Ureter (tissue), 1 donor: ENCODE measurements at regions not wholly inside any gene's neighbourhood (a gene's known extent, or its start where the extent isn't known, plus 50 kb on each side); places are given as distances from the start of the nearest gene placed in this dataset.

Experiments
- DNase-seq: peaks from one replicate; pipeline ENCODE4 v3.0.0-alpha.2; 2020; ENCODE audit warnings: low spot score
- donor health status: DM: yes; HTN: yes; CAD: no.

DNA sequence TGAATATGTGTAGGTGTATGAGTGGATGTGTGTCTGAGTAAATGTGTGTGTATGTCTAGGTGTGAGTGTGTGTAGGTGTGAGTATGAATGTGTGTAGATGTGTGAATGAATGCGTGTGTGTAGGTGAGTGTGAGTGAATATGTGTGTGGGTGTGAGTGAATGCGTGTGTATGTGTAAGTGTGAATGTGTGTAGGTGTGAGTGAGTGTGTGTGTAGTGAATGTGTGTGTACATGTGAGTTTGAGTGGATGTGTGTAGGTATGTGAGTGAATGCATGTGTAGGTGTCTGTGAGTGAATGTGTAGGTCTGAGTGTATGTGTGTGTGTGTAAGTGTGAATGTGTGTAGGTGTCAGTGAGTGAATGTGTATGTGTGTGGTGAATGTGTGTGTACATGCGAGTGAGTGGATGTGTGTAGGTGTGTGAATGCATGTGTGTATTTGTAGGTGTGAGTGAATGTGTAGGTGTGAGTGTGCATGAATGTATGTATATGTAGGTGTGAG lies 201.0 kb upstream of the ZNF536 start:
- DNase-seq = no peak

DNA sequence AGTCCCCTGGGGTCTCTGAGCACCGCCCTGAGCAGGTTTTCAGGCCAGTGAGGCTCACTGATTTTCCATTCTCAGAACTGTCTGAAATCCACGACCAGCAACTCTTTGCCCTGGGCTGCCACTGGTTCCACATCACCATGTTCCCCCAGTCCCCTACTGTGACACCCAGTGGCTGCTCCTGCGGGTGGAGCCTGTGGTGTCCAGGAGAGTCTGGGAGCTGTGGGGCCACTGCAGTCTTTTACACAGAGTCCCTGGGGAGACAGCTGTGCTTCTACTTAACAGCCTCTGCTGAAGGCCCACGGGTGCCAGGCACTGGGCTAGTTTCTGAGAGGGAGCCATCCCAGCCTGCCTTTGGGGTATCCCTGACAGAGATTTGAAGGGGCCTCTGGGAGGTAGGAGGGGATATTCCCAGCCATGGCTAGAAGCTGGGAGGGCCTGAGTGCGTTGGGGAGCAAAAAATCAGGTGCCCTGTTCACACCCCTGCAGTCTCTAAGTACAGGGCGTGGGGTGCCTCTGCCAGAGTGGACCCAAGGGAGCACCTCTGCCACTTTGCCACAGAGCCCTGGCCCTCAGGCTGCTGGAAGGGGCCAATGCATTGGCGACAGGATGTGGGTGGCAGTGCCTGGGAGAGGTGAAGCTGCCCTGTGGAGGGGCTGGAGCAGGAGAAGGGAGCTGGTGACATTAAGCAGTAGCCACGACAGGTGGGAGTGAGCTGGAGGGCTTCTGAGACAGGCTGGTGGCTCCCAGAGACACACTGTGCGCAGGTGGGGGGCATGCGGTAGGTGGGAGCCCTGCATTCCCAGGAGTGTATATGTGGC lies 200.2 kb upstream of the ZNF536 start:
- DNase-seq = no peak

DNA sequence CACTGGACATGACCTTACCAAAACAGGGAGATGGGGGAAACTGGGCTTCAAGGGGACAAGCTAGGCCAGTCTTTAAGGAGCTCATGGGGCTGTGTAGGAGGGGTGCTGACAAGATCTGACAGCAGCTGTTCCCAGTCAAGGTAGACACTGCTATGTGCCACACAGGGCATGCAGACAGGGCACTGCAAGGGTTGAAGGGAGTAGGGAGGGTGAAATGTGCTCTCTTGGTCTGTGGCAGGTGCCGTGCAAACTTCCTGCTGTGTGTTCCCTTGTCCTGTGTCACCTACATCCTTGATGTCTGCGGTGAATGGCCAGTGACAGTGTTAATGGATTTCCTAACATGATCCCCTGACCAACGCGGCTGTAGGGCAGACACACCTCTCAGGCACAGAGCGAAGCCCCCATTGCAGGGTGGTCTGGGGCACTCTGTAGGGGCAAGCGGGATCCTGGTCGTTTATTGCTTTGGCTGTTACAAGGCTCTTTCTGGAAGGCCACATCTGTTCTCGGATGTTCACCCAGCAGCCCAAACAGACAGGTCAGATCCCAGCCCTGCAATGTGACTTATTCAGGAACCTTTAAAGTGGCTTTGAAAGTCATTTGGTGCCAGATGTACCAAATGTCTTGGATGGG lies 199.5 kb upstream of the ZNF536 start:
- DNase-seq = no peak

DNA sequence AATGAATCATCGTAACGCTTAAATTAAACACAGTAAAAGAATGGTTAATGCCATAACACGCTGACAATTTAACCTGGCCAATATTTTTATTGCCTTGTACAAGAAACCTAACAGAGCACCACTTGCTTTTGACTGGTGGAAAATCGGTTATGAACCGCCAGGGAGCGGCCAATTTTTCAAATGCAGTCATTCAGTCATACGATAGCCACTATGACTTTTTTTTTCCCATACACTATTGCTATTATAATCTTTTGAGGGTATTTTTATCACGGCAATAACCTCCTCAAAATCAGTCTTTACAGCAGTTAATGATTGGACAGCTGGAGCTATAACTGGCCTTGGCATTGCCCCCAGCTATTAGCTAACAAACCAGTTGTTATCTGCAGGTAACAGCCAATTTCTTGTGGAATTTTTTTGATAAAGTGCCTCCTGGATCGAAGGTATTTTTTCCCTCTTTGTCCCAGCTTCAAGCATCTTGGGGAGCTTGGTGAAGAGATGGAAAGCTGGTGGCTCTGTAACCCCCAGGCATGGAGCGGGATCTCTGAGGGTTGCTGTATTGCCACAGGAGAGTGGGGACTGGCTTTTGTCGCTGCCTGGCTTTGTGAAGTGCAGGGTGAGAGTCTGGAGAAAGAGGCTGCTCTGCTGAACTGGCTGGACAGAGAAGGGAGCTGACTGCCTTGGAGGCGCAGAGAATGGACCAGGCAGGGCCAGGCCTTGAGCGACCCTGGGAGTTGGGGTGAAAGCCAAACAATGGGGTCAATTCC lies 198.4 kb upstream of the ZNF536 start:
- no peak for DNase-seq

DNA sequence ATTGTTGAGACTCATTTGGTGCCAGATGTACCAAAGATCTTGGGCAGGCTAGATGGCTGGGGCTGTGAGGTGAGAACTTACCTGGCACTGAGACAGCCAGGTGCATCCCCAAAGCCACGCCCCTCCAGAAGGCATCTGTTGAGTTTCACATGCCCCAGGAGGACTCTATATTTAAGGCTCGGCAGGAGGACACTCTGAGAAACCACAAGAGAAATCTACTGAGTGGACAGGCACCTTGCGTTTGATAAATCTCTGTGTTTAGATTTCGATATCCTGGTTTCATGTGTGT lies 197.9 kb upstream of the ZNF536 start:
- DNase-seq = no peak

DNA sequence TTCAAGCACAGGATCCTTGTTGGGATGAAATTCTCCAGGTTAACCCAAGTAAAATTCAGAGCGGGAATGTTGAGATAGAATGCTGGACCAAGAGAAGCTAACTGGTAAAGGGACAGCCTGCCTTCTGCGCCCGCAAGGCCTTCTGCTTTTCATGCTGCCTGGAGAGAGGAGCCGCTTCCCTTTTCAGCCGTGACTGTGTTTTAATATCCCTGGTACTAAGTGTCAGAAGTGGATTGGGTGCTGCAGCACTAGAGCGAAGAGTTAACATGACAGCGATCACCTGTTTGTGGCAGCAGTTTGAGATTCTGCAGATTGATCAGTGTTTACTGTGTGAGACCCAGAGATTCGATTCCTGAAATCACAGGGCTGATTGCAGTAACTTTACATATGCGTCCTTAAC lies 197.4 kb upstream of the ZNF536 start:
- no peak for DNase-seq

DNA sequence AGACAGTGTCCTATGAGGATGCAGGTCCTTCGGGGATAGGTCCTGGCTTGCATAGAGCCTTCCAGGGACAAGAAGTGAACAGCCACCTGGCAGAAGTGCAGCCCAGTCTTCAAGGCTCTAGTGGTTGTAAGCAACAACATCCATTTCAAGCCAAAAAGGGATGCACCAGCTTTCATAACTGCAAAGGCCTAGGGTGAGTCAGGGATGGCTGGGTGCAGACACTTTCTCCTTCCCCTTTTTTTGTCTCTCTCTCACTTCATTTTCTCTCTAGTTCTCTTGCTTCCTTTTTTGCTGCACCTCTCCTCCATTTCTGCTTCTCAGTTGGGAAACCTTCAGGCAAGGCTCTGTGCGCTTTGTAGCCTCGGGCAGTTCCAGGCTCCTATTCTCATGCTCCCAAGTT lies 196.2 kb upstream of the ZNF536 start:
- DNase-seq = no peak

DNA sequence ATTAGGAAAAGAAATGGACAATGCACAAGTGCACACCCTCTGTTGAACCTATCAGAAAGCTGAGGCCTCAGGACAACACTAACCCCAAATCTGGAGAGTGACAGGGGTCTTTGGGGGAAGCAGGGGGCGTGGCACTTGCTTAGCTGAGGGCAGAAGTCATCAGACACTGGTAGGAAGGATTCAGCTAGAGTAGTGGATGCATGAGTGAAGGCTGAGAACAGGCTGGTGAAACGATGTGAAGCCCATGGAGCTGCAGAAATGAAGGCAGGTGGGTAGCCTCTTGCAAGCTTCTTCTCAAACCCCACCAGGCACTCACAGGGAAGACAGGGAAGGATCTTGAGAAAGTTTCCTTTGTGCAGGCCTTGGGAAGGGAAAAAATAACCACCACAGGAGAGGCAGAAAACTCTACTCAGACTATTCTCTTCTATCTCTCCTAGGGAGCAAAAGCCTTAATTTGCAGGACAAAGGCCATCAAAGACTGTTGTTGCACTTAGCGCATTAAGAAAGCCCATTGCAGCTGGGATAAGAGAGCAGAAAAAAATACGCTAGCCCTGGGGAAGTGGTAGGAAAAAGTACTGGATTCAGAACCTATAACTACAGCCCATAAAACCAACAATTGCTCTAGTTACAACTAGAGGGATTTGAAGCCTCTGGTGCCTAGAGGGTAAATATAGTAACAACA lies 193.3 kb upstream of the ZNF536 start:
- no peak for DNase-seq

DNA sequence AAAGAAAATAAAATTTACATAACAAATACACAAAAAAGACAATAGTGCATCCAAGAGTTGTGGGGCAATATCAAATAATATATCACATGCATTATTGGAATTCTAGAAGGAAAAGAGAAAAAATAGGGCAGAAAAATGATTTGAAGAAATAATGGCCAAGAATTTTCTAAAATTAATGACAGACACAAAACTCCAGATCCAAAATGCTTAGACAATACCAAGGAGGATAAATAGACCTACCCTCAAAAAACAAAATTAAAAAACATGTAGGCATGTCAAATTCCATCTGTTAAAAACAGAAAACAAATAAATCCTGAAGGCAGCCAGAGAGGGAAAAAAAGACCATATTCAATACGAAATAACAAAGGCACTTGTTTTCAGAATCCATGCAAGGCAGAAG lies 191.5 kb upstream of the ZNF536 start:
- no peak for DNase-seq

DNA sequence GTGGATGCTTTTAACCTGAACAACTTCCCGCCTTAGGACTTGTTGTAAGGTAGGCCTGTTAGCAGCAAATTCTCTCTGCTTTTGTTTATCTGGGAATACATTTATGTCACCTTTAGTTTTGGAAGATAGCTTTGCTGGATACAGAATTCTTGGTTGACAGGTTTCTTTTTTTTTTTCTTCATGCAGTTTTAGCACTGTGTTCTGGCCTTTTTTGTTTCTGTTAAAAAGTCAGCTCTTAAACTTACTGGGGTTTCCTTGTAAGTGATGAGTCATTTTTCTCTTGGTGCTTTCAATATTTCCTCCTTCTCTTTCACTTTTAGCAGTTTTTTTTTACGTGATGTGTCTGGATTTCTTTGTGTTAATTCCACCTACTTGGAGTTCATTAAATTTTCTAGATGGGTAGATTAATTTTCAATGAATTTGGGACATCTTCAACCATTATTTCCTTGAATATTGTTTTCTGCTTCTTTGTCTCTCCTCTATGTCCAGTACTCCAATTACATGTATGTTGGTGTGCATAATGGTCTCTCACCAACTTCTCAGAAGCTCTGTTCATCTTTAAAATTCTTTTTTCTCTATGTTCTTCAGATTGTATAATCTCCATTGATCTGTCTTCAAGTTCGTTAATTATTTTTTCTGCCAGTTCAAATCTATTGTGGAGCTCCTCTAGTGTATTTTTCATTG lies 188.2 kb upstream of the ZNF536 start:
- DNase-seq = no peak

DNA sequence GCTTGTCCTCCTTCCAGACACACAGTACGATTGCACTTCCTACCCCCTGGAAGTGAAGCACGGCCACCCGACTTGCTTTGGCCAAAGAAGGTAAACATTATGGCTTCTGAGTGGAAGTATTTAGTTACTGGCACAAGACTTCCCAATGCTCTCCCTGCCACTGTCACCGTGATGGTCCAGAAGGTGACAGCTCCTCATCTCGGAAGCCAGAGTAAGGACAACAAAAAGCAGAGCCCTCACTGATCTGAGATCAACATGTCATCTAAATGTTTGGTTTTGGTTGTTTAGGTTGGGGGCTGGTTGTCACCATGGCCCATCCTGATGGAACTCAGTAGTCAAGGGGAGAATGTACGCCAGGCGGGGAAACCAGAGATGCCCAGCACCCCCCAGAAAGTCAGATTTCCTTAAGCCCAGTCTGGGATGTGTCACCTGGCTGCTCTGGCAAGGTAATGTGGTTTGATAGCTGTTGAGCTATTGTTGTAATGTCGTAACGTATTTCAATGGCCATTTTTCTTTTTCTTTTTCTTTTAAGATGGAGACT lies 170.1 kb upstream of the ZNF536 start:
- no peak for DNase-seq

DNA sequence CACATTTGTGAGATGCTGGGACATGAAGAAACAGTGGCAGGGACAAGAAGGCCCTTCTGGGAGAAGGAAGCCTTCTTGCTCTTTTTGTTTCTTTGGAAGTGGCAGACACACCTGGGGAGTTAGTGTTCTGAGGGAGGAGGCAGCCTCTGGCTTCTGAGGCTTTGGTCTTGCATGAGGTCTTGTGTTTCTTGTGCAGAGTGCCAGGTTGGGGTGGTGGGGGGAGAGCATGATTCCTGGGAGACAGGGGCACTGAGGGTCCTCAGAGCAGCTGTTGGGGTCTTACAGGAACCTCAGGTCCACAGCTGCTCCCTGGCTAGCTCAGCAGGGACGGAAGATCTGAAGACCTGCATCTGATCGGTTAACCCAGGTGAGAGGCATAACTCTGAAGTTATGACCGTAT lies 167.5 kb upstream of the ZNF536 start:
- no peak for DNase-seq

DNA sequence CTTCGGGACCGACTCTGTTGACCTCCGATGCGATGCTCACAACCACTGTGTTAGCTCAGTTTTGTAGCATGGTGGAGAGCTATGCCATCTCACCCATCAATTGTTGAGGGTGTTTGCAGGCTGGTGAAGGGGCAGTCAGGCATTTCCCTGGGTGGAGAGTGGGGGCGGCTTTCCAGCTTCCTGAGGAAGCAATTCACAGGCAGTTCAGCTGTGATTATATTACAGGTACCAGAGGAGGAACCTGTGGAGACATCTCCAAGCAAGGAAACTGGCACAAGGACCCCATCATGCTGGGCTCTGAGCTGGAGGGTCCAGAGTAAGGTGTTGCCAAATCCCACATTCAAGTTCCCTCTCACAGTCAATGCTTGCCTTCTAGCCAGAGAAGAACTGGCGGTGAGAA lies 166.0 kb upstream of the ZNF536 start:
- DNase-seq = no peak

DNA sequence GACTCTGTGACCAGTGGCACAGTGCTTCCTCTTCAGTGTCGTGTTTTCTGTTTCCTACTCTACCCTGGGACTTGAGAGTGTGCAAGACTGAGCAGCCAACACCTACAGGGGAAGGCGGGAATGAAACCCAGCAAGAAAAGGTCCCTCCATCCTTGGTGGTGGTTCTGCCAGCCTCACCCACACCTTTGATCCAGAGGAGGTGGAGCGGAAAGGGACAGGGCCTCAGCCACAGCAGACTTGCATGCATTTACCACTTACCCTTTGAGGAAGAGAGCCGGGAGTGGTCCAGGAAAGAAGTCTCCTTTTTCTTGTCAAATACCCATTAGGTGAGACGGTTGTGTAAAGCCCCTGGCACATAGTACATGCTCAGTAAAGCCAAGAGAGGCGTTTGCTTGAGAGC lies 164.8 kb upstream of the ZNF536 start:
- no peak for DNase-seq

DNA sequence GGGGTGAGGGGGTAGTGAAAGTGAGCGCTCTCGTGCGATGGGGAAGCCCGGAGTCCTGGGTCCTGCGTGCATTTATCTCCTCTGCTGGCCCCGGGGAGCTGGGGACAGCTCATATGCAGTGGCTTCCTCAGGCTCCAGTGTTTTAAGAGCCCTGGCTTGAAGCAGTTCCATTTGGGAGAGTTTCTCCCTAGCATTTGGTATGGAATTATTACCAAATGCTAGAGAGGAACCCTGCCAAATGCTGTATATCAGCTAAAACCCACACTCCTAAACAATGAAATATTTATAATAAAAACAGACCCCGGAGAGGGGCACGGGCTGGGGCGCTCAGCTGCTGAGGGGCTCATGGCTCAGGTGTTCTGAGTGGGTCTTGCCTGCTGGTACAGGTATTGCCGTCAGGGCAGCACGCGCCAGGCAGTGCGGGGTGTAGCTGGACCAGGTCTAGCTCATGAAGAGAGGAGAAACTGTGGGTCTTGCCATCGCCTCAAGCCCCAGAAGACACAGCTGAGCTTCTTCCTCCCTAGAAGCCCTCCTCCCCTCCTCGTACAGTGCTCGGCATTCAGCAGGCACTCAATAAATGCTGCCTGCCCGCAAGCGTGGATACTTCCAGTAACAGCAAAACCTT lies 163.6 kb upstream of the ZNF536 start:
- no peak for DNase-seq

DNA sequence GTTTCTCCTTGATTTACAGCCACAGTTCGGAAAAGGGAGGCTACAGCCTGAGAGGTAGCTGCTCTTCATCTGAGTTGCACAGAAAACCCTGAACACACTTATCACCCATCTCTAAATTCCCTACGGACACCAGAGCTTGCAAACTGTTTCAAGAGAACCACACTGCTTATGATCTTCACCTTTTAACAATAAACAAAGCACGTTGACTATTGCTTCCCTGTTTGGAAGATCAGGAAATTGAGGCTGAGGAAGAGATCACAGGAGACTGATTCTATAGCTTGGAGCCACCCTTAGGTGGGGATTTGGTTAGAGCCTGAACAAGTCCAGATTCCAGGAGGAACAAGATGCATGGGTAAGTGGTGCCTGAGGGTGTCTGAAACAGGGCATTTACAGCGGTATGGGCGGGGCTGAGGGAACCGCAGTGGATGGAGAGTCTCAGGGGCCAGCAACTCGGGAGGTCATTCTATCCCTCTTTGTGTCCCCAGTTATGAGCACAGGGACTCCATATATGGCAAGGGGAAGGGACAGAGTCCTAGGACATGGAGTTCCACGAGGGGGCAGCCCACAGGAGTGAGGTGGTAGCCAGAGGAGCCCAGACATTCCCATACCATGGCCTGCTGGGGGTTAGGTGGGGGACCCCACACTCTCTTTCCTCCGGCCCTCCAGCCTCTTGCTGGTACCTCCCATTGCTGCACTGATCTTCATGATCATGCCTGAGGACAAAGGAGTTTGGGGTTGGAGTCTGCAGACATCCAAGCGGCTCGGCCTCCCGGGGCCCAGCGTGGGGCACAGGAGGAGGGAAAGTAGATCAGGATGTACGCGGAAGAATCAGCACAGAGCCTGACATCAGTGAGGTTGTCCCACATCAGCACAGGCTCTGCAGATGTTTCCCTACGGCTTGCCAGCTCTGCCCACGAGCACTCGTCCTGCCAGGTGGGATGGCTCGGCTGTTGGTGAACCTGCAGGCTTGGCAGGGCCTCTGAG lies 162.3 kb upstream of the ZNF536 start:
- no peak for DNase-seq

DNA sequence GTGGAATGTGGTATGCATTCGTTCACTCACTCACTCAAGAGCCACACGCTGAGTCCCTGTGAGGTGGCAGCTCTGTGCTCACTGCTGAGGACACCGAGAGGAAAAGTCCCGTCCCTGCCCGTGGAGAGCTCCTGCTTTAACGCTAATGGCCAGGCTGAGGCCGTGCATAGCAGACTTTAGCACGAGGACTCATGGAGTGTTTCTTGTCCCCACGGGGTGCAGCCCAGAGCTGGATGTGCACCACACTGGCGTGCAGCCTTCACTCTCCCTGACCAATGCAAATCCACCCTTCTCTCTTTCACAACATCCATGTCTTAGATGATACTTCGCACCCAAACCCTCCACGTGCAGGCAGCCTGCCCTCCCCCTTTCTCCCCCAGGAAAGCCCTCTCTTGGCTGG lies 159.6 kb upstream of the ZNF536 start:
- peak; percentile 28 for DNase-seq

DNA sequence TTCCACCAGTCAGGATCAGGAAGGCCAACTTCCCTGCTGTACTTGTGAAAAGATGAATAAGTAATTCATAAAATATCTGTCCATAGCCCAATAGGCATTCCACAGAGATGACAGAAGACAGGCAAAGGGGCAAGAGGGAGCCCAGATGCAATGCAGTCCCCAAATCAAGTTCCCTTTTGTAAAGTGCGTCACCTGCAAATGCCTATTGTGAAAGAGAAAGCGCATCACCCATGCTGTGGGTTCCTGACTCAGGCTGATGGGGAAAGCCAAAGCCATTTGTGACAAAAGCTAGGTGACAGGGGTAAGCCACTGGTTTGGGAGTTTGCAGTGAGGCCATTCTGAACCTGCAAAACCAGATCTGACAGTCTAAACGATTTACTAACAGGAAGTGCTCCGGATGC lies 157.5 kb upstream of the ZNF536 start:
- peak; percentile 37 for DNase-seq

DNA sequence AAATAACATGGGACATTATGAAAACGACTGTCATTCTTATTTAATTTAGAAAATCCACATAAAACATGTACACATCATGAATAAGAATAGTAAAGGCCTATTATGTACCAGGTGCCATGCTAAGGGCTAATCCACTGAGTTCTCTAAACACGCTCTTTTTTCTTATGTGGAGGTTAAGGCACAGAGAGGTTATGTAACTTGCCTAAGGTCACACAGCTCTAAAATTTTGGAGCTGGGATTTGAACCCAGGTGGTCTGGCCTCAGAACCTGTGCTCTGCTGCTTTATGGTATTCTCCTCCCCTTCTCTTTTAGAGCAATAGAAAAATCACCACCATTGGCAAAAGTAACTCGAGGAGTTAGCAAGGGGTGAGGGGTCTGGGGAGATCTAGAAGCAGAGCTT lies 156.9 kb upstream of the ZNF536 start:
- no peak for DNase-seq

DNA sequence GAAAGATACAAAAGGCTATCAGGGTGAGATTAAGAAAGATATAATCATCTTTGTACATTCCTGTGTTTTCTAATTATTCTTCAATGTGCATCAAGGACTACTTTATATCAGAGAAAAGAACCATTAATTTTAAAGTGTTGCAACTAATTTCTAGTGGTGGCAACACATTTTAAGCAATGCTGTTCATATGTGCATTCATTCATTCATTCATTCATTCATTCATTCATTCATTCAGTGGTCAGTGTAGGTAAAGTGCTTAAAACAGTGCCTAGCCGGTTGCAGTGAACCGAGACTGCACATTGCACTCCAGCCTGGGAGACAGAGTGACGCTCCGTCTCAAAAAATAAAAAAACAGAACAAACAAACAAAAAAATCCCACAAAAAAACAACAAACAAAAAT lies 155.7 kb upstream of the ZNF536 start:
- DNase-seq = no peak
